PC-3 (cell line): ENCODE measurements at regions not wholly inside any gene's neighbourhood (a gene's known extent, or its start where the extent isn't known, plus 50 kb on each side); places are given as distances from the start of the nearest gene placed in this dataset.

ENCODE experiments used
- ATAC-seq: fragments of 200-7000 bp; cut with Tn5 transposase; 2 replicates; pipeline ENCODE4 v1.9.1; 2020; ENCODE audit warnings: mild to moderate bottlenecking, moderate library complexity
- BruUV-seq: library from RNA; stranded (reverse); fragments of 400-500 nt; replicated peaks from 2 replicates; lab custom pipeline; 2021; lab: Mats Ljungman, UMichigan
- CTCF ChIA-PET: fragments of 300-600 bp; sonication (Branson Sonifier 250); formaldehyde crosslinking; loops from one replicate; lab custom pipeline; 2022; ENCODE audit warnings: antibody characterized with exemption; lab: Charles Lee
- POLR2A ChIA-PET: fragments of 300-600 bp; sonication (Branson Sonifier 250); formaldehyde crosslinking; loops from one replicate; lab custom pipeline; 2022; ENCODE audit warnings: antibody characterized with exemption; ENCODE audit not compliant: unreplicated experiment; lab: Charles Lee
- DNase-seq: peaks from one replicate; pipeline ENCODE4 v3.0.0-alpha.2; 2015
- H2AFZ ChIP-seq: fragments of 300-600 bp; sonication (generic); 2 replicates; pipeline ENCODE4 v1.6.0; 2016; ENCODE audit warnings: antibody characterized with exemption, low read length
- H3F3A ChIP-seq: fragments of 300-600 bp; sonication (generic); one replicate; pipeline ENCODE4 v1.6.0; 2017; ENCODE audit warnings: antibody characterized with exemption, low read length, control low read depth, mild to moderate bottlenecking; ENCODE audit not compliant: unreplicated experiment
- H3K27ac ChIP-seq: fragments of 300-600 bp; sonication (generic); 2 replicates; pipeline ENCODE4 v1.5.1; 2016; ENCODE audit warnings: mild to moderate bottlenecking, low read length
- H3K27me3 ChIP-seq: fragments of 300-600 bp; sonication (generic); 2 replicates; pipeline ENCODE4 v1.6.1; 2016; ENCODE audit warnings: low read length, mixed read lengths
- H3K36me3 ChIP-seq: fragments of 300-600 bp; sonication (generic); 2 replicates; pipeline ENCODE4 v1.6.1; 2016; ENCODE audit warnings: low read depth, mixed run types, low read length, mixed read lengths
- H3K4me1 ChIP-seq: fragments of 300-600 bp; sonication (generic); 2 replicates; pipeline ENCODE4 v1.5.1; 2016; ENCODE audit warnings: low read length; ENCODE audit not compliant: insufficient read depth
- H3K4me2 ChIP-seq: fragments of 300-600 bp; sonication (generic); 2 replicates; pipeline ENCODE4 v1.6.0; 2016; ENCODE audit warnings: low read length
- H3K4me3 ChIP-seq: fragments of 300-600 bp; sonication (generic); 2 replicates; pipeline ENCODE4 v1.5.1; 2016; ENCODE audit warnings: mild to moderate bottlenecking, low read length, mixed read lengths
- H3K79me2 ChIP-seq: fragments of 300-600 bp; sonication (generic); 2 replicates; pipeline ENCODE4 v1.6.1; 2017; ENCODE audit warnings: low read length, mixed read lengths
- H3K9ac ChIP-seq: fragments of 300-600 bp; sonication (generic); 2 replicates; pipeline ENCODE4 v1.6.0; 2016; ENCODE audit warnings: mild to moderate bottlenecking, low read length
- H3K9me2 ChIP-seq: fragments of 300-600 bp; sonication (generic); replicated peaks from 2 replicates; pipeline ENCODE4 v1.6.1; 2016; ENCODE audit warnings: mixed run types, low read length, mixed read lengths
- H3K9me3 ChIP-seq: fragments of 300-600 bp; sonication (generic); 2 replicates; pipeline ENCODE4 v1.6.1; 2016; ENCODE audit warnings: low read length, mixed read lengths
- H4K20me1 ChIP-seq: fragments of 300-600 bp; sonication (generic); 2 replicates; pipeline ENCODE4 v1.6.1; 2016; ENCODE audit warnings: low read length, mixed read lengths
- EZH2 ChIP-seq: fragments of 300-600 bp; sonication (generic); IDR thresholded peaks from one replicate; pipeline ENCODE4 v1.6.1; 2017; ENCODE audit warnings: antibody characterized with exemption, mild to moderate bottlenecking, low read length; ENCODE audit not compliant: unreplicated experiment
- EZH2phosphoT487 ChIP-seq: fragments of 300-600 bp; sonication (generic); IDR thresholded peaks from 2 replicates; pipeline ENCODE4 v1.6.1; 2018; ENCODE audit warnings: mild to moderate bottlenecking, antibody characterized with exemption, low read length, borderline replicate concordance
- intact Hi-C: fragments of 100-400 bp; cut with micrococcal nuclease; formaldehyde crosslinking; loops from 2 replicates; pipeline ENCODE4 v1.9.0; 2023
- TF ChIP-seq, protein P1 (sequence below): fragments of 300-600 bp; sonication (generic); conservative IDR thresholded peaks from 2 replicates; pipeline ENCODE4 v1.5.1; 2017; ENCODE audit warnings: antibody characterized with exemption, low read depth, mild to moderate bottlenecking, low read length

GRCh38 chr21:18803624-18804023 is 400.0 kb upstream of the TMPRSS15 start:
- BruUV-seq, result no TSS peak
- H3K9me2 ChIP-seq, result no peaks in the 10 kb centered on the region
- no peaks in the 10 kb centered on the region for H4K20me1 ChIP-seq
- intact Hi-C loops, result loop anchor here (5.0 to 10.0 kb wide), 2 partner anchors 91 to 301 kb away; no protein-coding TSS in a partner anchor
- no peaks in the 10 kb centered on the region for H3K4me1 ChIP-seq
- no peak overlapping the region for H3K27ac ChIP-seq
- no peak overlapping the region for H3K4me3 ChIP-seq
- TF ChIP-seq EZH2phosphoT487, result no peak
- no peak for TF ChIP-seq EZH2
- TF ChIP-seq, protein P1, sequence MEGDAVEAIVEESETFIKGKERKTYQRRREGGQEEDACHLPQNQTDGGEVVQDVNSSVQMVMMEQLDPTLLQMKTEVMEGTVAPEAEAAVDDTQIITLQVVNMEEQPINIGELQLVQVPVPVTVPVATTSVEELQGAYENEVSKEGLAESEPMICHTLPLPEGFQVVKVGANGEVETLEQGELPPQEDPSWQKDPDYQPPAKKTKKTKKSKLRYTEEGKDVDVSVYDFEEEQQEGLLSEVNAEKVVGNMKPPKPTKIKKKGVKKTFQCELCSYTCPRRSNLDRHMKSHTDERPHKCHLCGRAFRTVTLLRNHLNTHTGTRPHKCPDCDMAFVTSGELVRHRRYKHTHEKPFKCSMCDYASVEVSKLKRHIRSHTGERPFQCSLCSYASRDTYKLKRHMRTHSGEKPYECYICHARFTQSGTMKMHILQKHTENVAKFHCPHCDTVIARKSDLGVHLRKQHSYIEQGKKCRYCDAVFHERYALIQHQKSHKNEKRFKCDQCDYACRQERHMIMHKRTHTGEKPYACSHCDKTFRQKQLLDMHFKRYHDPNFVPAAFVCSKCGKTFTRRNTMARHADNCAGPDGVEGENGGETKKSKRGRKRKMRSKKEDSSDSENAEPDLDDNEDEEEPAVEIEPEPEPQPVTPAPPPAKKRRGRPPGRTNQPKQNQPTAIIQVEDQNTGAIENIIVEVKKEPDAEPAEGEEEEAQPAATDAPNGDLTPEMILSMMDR, result no peak
- no peak overlapping the region for H3K9ac ChIP-seq
- H3K36me3 ChIP-seq, result no peaks in the 10 kb centered on the region
- ATAC-seq (no peak), DNase-seq (no peak)
- no peaks in the 10 kb centered on the region for H3K27me3 ChIP-seq
- POLR2A ChIA-PET, result no interaction called here
- no peaks in the 10 kb centered on the region for H3K9me3 ChIP-seq
- H2AFZ ChIP-seq, result no peak overlapping the region
- H3K4me2 ChIP-seq, result no peak overlapping the region
- H3K79me2 ChIP-seq, result no peaks in the 10 kb centered on the region
- CTCF ChIA-PET, result no interaction called here
- H3F3A ChIP-seq, result no peaks in the 10 kb centered on the region

DNA sequence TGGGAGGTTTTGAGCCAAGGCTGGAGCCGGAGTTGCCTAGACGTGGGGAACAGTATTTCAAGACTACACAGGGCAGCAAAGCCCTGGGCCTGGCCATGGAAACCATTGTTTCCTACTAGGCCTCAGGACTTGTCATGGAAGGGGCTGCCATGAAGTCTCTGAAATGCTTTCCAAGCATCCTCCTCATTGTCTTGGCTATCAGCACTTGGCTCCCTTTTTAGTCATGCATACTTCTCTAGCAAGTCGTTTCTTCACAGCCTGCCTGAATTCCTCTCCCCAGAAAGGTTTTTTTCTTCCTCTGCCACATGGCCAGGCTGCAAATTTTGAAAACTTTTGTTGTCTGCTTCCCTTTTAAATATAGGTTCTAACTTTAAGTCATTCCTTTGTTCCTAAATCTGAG is 406.6 kb upstream of the TMPRSS15 start:
- no peaks in the 10 kb centered on the region for H3K9me2 ChIP-seq
- no peaks in the 10 kb centered on the region for H3K79me2 ChIP-seq
- no TSS peak for BruUV-seq
- H3K36me3 ChIP-seq, result no peaks in the 10 kb centered on the region
- no peaks in the 10 kb centered on the region for H3K4me1 ChIP-seq
- H2AFZ ChIP-seq, result no peak overlapping the region
- no peak overlapping the region for H3K4me3 ChIP-seq
- intact Hi-C loops, result no loop called here
- no peak overlapping the region for H3K9ac ChIP-seq
- ChIA-PET POLR2A (no interaction called here), CTCF (no interaction called here)
- no peaks in the 10 kb centered on the region for H3F3A ChIP-seq
- TF ChIP-seq EZH2phosphoT487 (no peak), EZH2 (no peak)
- TF ChIP-seq, protein P1, result no peak
- H3K9me3 ChIP-seq, result no peaks in the 10 kb centered on the region
- H4K20me1 ChIP-seq, result no peaks in the 10 kb centered on the region
- no peak overlapping the region for H3K4me2 ChIP-seq
- H3K27me3 ChIP-seq, result no peaks in the 10 kb centered on the region
- no peak overlapping the region for H3K27ac ChIP-seq
- ATAC-seq (no peak), DNase-seq (no peak)

- no peaks in the 10 kb centered on the region for H3K9me3 ChIP-seq
Observed at GRCh38 chr21:18812308-18812707, 408.7 kb upstream of the TMPRSS15 start.

More at GRCh38 chr21:18812308-18812707, 408.7 kb upstream of the TMPRSS15 start:
- H3K4me2 ChIP-seq, result no peak overlapping the region
- TF ChIP-seq EZH2 (no peak), EZH2phosphoT487 (no peak)
- TF ChIP-seq, protein P1, result no peak
- H3K27me3 ChIP-seq, result no peaks in the 10 kb centered on the region
- H3K36me3 ChIP-seq, result no peaks in the 10 kb centered on the region
- no peak for ATAC-seq
- no TSS peak for BruUV-seq
- CTCF ChIA-PET, result no interaction called here
- no peak overlapping the region for H3K9ac ChIP-seq
- no peak overlapping the region for H3K27ac ChIP-seq
- no peaks in the 10 kb centered on the region for H4K20me1 ChIP-seq
- no peaks in the 10 kb centered on the region for H3F3A ChIP-seq
- intact Hi-C loops, result no loop called here
- H3K4me1 ChIP-seq, result no peaks in the 10 kb centered on the region
- H3K9me2 ChIP-seq, result no peaks in the 10 kb centered on the region
- H2AFZ ChIP-seq, result no peak overlapping the region
- DNase-seq, result no peak
- H3K4me3 ChIP-seq, result no peak overlapping the region
- no peaks in the 10 kb centered on the region for H3K79me2 ChIP-seq
- POLR2A ChIA-PET, result no interaction called here
